ENCODE measurements at regions not wholly inside any gene's neighbourhood (a gene's known extent, or its start where the extent isn't known, plus 50 kb on each side); places are given as distances from the start of the nearest gene placed in this dataset.

GRCh38 chr3:59191651-59192050 is 141.8 kb upstream of the CFAP20DC start:
- H3K9me3 Mint-ChIP-seq (ENCODE audit: unreplicated experiment) = no peaks in the 10 kb centered on the region
- Histone ChIP-seq H3K79me2 (ENCODE audit: insufficient read depth, low read length) (no peaks in the 10 kb centered on the region), H4K20me1 (ENCODE audit: insufficient read depth, low read length) (no peaks in the 10 kb centered on the region), H3K9ac (ENCODE audit: low read length) (no peak overlapping the region), H2AFZ (ENCODE audit: low read depth, low read length) (no peak overlapping the region), H3K4me2 (ENCODE audit: low read length) (no peak overlapping the region), H3K36me3 (ENCODE audit: insufficient read depth, low read length) (no peaks in the 10 kb centered on the region), H3K27me3 (ENCODE audit: insufficient read depth, low read length) (no peaks in the 10 kb centered on the region), H3K4me1 (ENCODE audit: insufficient read depth, low read length) (peaks cover 5% of the 10 kb centered on the region), H3K27ac (ENCODE audit: low read depth, low read length) (peak overlapping the region; percentile 27), H3K4me3 (ENCODE audit: insufficient read depth, low read depth, low read length) (no peak overlapping the region), H3K9me3 (ENCODE audit: insufficient read depth, low read depth, low read length) (no peaks in the 10 kb centered on the region)
- H3K36me3 Mint-ChIP-seq (ENCODE audit: low read depth, unreplicated experiment) = no peaks in the 10 kb centered on the region
- H3K4me3 Mint-ChIP-seq (ENCODE audit: unreplicated experiment) = no peak overlapping the region
- no peaks in the 10 kb centered on the region for H3K27me3 Mint-ChIP-seq (ENCODE audit: low read depth, unreplicated experiment)
- no peak for TF ChIP-seq EZH2 (IDR thresholded peaks at IDR 0.05; ENCODE audit: insufficient read depth, low read length)
- no peak for TF ChIP-seq CTCF (IDR thresholded peaks at IDR 0.05; ENCODE audit: insufficient read depth, low read depth, low read length)
- FAIRE-seq (peak; percentile 9), DNase-seq (ENCODE audit: low read depth) (peak; percentile 38)
- H3K27ac Mint-ChIP-seq (ENCODE audit: unreplicated experiment) = no peak overlapping the region
- H3K4me1 Mint-ChIP-seq (ENCODE audit: low read depth, unreplicated experiment) = peaks cover 19% of the 10 kb centered on the region

- Mint-ChIP-seq H3K27me3 (ENCODE audit: low read depth, unreplicated experiment) (no peaks in the 10 kb centered on the region), H3K9me3 (ENCODE audit: unreplicated experiment) (no peaks in the 10 kb centered on the region), H3K36me3 (ENCODE audit: low read depth, unreplicated experiment) (no peaks in the 10 kb centered on the region), H3K4me1 (ENCODE audit: low read depth, unreplicated experiment) (peaks cover 19% of the 10 kb centered on the region), H3K27ac (ENCODE audit: unreplicated experiment) (no peak overlapping the region), H3K4me3 (ENCODE audit: unreplicated experiment) (no peak overlapping the region)
- no peaks in the 10 kb centered on the region for H3K27me3 ChIP-seq (ENCODE audit: insufficient read depth, low read length)
- no peak overlapping the region for H3K4me3 ChIP-seq (ENCODE audit: insufficient read depth, low read depth, low read length)
- no peak for FAIRE-seq
- no peaks in the 10 kb centered on the region for H3K9me3 ChIP-seq (ENCODE audit: insufficient read depth, low read depth, low read length)
- TF ChIP-seq EZH2 (IDR thresholded peaks at IDR 0.05; ENCODE audit: insufficient read depth, low read length) (no peak), CTCF (IDR thresholded peaks at IDR 0.05; ENCODE audit: insufficient read depth, low read depth, low read length) (no peak)
- H3K9ac ChIP-seq (ENCODE audit: low read length) = no peak overlapping the region
- no peak overlapping the region for H3K4me2 ChIP-seq (ENCODE audit: low read length)
- no peaks in the 10 kb centered on the region for H3K36me3 ChIP-seq (ENCODE audit: insufficient read depth, low read length)
- H3K79me2 ChIP-seq (ENCODE audit: insufficient read depth, low read length) = no peaks in the 10 kb centered on the region
- no peaks in the 10 kb centered on the region for H4K20me1 ChIP-seq (ENCODE audit: insufficient read depth, low read length)
- no peak for DNase-seq (ENCODE audit: low read depth)
- H2AFZ ChIP-seq (ENCODE audit: low read depth, low read length) = no peak overlapping the region
- H3K4me1 ChIP-seq (ENCODE audit: insufficient read depth, low read length) = peaks cover 5% of the 10 kb centered on the region
- H3K27ac ChIP-seq (ENCODE audit: low read depth, low read length) = no peak overlapping the region
Measured at GRCh38 chr3:59189939-59190338, 140.1 kb upstream of the CFAP20DC start.

- H3K79me2 ChIP-seq (ENCODE audit: insufficient read depth, low read length) = no peaks in the 10 kb centered on the region
- no peak overlapping the region for H3K4me2 ChIP-seq (ENCODE audit: low read length)
- no peaks in the 10 kb centered on the region for H4K20me1 ChIP-seq (ENCODE audit: insufficient read depth, low read length)
- H3K4me1 ChIP-seq (ENCODE audit: insufficient read depth, low read length) = peaks cover 5% of the 10 kb centered on the region
- no peak for DNase-seq (ENCODE audit: low read depth)
- no peak overlapping the region for H3K27ac ChIP-seq (ENCODE audit: low read depth, low read length)
- no peaks in the 10 kb centered on the region for H3K27me3 ChIP-seq (ENCODE audit: insufficient read depth, low read length)
- no peaks in the 10 kb centered on the region for H3K9me3 Mint-ChIP-seq (ENCODE audit: unreplicated experiment)
- no peak for FAIRE-seq
- H2AFZ ChIP-seq (ENCODE audit: low read depth, low read length) = no peak overlapping the region
- no peaks in the 10 kb centered on the region for H3K36me3 Mint-ChIP-seq (ENCODE audit: low read depth, unreplicated experiment)
- H3K36me3 ChIP-seq (ENCODE audit: insufficient read depth, low read length) = no peaks in the 10 kb centered on the region
- TF ChIP-seq CTCF (IDR thresholded peaks at IDR 0.05; ENCODE audit: insufficient read depth, low read depth, low read length) (no peak), EZH2 (IDR thresholded peaks at IDR 0.05; ENCODE audit: insufficient read depth, low read length) (no peak)
- no peak overlapping the region for H3K4me3 ChIP-seq (ENCODE audit: insufficient read depth, low read depth, low read length)
- no peaks in the 10 kb centered on the region for H3K27me3 Mint-ChIP-seq (ENCODE audit: low read depth, unreplicated experiment)
- H3K9me3 ChIP-seq (ENCODE audit: insufficient read depth, low read depth, low read length) = no peaks in the 10 kb centered on the region
- no peak overlapping the region for H3K4me3 Mint-ChIP-seq (ENCODE audit: unreplicated experiment)
- peaks cover 19% of the 10 kb centered on the region for H3K4me1 Mint-ChIP-seq (ENCODE audit: low read depth, unreplicated experiment)
- H3K27ac Mint-ChIP-seq (ENCODE audit: unreplicated experiment) = no peak overlapping the region
- H3K9ac ChIP-seq (ENCODE audit: low read length) = no peak overlapping the region
Measured at GRCh38 chr3:59189526-59189925, 139.7 kb upstream of the CFAP20DC start.
